GM19351 (cell line): ENCODE measurements at regions not wholly inside any gene's neighbourhood (a gene's known extent, or its start where the extent isn't known, plus 50 kb on each side); places are given as distances from the start of the nearest gene placed in this dataset.

Source experiments
- ATAC-seq: cut with Tn5 transposase; IDR thresholded peaks from one replicate; pipeline ENCODE4 v1.9.1; 2021; ENCODE audit warnings: mild to moderate bottlenecking, moderate library complexity; ENCODE audit not compliant: unreplicated experiment

DNA sequence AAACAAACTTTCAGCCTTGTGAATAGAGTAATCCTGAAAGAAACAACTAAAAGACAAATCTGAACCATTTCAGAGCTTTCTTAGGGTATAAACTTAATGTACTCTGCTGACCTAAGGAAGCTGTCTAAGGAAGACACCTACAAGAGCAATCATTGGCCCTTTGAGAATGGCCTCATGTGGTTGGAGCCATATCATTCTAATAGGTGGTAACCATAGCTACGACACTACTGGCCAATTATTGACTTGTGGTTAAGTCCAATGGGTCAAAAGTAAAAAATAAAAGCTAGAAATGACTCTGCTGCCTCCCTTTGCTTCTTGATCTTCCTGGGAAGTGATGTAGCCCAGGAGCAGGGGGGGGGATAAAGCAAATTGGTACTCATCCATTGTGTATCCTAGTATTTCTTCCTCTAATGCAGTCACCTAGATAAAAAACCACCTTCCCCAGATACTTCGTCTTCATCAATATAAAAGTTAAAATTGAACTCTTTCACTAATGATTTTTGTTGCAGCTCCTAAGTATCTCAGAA lies 547.0 kb downstream of the ARAP2 start:
- no peak for ATAC-seq

DNA sequence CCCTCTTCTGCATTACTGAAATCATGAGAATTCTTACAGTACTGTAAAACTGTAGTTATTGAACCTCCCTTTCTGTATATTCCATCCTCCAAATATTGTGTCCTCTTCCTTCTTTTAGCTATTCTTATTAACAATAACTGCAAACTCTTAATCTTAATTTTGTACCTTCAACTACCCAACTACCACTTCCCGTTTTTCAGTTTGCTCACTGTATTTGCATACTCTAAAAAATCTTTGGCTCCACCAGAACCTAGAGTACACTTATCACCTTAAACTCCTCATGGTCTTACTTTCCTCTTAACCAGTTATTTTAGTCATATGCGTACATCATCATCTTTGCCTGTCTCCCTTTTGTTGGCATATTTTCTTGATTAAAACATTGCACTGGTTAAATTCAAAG lies 543.7 kb downstream of the ARAP2 start:
- ATAC-seq, result no peak

DNA sequence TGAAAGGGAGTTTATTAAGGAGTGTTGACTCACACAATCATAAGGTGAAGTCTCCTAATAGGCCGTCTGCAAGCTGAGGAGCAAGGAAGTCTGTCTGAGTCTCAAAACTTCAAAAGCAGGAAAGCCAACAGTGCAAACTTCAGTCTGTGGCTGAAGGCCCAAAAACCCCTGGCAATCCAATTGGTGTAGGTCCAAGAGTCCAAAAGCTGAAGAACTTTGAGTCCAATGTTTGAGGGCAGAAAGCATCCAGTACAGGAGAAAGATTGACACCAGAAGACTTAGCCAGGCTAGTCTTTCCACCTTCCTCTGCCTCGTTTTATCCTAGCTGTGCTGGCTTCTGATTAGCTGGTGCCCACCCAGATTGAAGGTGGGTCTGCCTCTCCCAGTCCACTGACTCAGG lies 535.2 kb downstream of the ARAP2 start:
- no peak for ATAC-seq

DNA sequence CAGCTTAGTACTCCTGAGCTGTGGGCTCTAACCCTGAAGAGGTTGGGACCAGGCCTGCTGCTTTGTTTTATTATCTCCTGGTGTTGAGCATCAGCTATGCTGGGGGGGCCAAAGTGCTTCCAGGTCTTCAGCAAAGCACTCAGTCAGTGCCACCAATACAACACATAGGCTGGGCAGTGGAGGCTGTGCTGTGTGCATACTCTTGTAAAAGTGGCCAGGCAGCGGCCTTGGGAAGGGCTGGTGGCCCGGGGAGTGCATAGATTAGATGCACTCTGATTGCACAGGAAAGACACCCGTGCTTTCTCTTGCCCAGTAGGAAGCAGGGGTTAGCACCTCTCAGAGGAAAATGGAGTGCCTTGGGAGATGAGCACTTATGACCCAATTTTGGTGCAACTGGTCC lies 534.0 kb downstream of the ARAP2 start:
- no peak for ATAC-seq

DNA sequence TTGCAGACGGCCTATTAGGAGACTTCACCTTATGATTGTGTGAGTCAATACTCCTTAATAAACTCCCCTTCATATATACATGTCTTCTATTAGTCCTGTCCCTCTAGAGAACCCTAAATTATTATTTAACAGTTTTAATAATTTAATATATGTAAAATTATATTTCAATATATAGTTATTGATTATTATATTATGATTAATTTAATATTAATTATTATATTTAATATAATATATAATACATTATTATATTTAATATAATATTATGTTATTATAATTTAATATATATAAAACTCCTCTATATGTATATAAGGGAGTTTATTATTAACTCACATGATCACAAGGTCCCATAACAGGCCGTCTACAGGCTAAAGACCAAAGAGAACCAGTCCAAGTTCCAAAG lies 533.2 kb downstream of the ARAP2 start:
- ATAC-seq, result no peak

DNA sequence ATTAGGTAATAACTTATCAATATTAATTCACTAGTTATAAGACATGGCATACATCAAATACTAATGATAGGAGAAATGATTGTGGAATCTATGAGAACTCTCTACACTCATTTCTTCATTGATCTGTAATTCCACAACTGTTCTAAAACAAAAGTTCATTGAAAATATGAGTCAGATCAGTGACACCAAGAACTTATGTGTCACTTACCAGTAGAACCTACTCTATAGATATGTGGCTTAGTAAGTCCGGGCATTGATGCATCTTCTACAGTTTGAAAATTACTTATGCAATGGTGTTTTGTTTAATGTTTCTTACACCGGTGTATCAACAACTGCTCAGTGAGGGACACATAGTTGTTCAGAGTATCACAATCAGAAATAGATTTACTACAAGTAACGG lies 520.3 kb downstream of the ARAP2 start:
- ATAC-seq, result no peak

DNA sequence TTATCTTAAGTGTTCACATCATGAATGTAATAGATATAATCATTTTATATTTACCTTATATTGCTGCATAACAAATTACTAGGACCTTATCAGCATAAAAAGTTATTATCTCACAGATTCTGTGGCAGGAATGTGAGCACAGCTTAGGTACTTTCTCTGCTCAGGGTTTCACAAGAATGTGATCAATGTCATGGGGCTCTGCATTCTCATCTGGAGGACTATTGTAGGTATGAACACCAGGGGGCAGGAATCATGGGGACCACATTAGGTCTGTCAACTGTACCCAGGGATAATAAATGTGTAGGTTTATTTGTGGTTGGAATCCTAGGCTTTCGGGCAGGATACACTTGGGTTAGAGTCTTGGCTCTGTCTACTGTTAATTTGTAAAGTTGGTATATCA lies 519.2 kb downstream of the ARAP2 start:
- ATAC-seq, result no peak

DNA sequence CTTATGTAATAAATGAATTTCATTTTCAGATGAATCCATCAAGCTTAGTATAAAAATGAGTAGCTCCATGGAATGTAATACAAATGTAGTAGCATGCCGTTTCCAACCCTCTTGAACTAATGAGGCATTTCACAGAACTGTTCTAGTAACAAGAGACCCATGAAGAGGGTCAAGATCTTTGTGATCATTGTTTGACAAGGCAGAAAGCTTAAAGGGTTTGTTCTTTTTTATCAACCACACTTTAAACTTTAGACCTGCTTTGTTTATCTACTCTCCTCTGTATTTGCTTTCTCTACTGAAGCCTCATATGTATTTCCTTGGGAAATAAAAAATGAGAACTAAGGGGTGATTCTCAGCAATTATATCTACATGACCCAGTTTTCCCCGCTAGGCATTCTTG lies 513.9 kb downstream of the ARAP2 start:
- ATAC-seq, result no peak

DNA sequence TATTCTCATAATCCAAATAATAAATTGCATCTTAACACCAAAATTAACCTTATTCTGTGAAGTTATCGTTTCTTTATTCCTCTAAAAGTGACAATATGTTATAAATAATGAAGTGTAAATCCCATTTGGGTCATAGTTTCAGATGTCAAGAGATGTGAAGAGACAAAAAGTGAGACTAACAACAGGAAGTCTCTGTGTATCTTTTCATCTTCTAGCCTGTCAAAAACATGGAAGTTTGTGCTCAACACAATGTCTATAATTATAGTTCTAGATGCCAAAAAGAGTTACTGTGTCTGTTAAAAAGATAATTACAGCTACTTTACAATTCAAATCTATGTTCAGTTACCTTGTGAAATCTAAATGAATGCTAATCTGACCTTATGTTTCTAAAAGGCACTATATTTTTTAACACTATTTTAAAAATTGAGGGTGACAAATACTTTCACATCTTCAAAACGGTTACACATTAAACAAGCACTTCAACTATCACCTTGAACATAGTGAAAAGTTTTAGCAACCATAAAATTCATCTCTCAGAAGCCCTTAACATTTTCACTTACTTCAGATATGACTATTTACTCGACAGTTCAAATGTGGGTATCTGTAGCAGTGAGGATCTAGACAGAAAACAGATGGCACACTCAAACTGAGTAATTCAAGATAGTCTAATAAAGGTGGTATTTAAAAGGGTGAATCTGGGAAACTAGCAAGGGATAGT lies 509.8 kb downstream of the ARAP2 start:
- ATAC-seq, result no peak

DNA sequence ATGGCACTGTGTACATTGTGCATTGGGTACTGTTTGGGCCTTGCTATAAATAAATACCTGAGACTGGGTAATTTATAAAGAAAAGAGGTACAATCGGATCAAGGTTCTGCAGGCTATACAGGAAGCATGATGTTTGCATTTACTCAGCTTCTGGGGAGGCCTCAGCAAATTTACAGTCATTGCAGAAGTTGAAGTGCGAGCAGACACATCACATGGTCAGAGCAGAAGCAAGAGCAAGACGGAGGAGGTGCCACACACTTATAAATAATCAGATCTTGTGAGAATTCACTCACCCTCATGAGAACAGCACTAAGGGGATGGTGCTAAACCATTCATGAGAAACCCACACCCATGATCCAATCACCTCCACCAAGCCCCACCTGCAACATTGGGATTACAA lies 505.0 kb downstream of the ARAP2 start:
- ATAC-seq, result no peak

DNA sequence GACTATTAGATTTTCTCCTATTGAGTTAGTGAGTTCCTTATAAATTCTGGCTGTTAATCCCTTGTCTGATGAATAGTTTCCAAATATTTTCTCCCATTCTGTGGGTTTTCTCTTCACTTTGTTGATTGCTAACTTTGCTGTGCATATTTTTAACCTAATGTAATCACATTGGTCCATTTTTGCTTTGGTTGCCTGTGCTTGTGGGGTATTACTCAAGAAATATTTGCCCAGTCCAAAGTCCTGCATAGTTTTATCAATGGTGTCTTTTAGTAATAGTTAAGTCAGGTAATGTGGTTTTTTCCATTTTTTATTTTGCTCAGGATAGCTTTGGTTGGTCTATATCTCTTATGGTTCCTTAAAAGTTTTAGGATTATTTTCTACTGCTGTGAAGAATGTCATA lies 490.3 kb downstream of the ARAP2 start:
- ATAC-seq, result no peak

DNA sequence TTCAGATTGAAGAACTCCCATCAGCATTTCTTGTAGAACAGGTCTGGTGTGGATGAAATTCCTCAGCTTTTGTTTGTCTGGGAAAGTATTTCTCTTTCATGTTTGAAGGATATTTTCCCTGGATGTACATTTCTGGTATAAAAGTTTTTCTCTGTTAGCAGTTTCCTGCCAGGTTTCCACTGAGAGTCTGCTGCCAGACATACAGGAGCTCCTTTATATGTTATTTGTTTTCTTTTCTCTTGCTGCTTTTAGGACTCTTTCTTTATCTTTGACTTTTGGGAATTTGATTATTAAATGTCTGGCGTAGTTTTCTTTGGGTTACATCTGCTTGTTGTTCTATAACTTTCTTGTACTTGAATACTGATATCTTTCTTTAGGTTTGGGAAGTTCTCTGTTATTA lies 486.5 kb downstream of the ARAP2 start:
- no peak for ATAC-seq

DNA sequence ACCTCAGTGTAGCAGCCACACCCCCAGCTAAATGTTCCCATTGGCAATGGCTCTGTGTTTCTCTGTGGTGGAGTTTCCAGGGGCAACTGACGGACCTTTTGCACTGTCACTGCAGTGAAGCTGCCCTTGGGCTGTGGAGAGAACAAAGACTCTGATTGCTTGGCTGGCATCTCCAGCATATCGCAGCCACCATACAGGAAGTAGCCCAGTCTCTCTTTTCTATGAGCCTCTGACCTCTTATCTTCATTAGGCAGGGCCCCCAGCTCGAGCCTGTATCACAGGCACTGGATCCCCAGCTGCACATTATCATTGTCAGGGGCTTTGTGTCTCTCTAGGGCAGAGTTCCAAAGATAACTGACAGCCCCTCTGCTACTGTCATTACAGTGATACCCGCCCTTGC lies 483.5 kb downstream of the ARAP2 start:
- ATAC-seq, result no peak

DNA sequence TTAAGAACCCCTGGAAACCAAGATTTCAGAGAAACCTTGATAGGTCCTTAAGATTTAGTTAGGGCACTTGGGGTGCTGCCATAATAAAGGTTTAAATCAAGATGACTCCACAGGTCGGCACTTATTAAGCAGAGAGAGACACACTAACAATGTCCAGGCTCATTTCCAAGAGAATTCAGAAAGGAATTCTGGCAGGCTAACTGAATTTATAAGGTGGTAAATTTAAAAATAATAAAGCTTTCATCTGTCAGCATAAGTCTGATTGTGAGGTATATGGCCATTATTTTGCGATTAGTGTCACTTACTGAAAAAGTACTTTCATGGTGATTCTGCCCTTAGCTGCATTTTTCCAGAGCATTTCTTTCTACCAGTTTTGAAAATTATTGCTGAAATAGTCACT lies 472.7 kb downstream of the ARAP2 start:
- no peak for ATAC-seq

DNA sequence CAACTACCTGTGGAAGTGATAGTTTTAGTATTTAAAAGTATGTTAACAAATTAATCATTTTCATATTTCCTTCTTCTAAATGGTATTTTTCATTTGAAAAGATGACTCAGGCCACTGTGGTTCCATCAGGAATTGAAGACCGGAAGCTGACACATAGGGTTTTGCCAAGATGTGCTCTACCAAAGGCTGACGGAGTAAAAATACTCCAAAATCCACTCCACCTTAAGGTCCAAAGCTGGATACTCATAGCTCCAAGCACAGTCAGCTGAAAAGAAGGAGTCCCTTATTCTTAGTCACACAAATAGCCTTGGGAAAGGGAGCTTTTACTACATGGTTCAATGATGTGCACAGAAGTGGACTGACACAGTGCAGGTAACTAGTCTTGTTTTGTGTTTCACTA lies 472.0 kb downstream of the ARAP2 start:
- ATAC-seq, result no peak

DNA sequence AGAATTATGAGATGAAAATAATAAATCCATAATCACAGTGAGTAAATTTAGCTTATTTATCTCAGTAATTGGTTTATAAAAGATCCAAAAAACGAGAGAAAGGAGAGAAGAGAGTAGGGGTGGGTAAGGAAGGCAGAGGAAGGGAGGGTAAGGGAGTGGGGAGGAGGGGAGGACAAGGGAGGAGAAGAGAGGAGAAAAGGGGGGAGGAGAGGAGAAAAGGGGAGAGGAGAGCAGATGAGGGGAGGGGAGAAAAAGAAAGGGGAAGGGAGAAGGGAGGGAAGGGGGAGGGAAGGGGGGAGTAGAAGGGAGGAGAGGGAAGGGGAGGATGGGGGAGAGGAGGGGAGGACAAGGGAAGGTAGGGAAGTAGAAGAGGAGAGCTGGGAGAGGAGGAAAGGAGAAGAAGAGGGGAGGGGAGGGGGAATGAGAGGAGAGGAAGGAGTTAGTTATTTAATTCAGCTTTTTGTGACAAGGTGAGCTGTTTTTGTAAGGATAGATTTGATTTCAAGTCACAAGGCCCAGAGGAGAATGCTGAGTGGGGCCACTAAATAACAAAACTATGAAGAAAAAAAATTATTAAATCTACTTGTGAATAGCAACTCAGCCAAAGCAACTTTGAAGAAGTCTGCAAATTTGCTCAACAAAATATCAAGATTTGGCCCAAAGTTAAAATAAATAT lies 454.3 kb downstream of the ARAP2 start:
- no peak for ATAC-seq

DNA sequence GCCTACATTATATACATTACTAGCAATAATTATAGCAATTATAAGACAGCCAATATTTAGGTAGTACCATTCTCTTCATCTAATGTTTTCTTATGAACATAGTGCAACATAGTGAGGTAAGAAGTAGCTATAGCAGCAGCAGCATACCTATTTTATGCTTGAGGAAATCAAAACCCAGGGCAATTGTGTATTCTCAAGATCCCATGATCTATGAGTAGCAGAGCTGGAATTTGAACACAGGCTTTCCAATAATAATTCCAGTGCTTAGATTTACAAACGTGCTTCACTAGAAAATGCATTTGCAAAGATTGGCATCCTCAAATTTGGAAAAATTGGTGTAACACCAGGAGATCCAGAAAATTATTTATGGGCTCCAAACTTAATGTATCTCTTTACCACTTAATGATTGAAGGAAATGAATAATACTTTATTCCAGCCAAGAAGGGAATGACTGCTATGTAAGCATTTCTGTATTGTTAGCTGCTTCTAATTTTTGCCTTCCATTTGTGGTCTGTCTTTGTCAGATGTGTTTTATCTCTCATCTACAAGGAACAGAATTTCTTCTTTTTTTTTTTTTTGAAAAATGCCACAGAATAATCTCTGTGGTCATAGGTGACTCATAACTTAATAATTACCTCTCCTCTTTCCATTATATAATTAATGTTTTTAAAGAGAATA lies 451.1 kb downstream of the ARAP2 start:
- no peak for ATAC-seq

DNA sequence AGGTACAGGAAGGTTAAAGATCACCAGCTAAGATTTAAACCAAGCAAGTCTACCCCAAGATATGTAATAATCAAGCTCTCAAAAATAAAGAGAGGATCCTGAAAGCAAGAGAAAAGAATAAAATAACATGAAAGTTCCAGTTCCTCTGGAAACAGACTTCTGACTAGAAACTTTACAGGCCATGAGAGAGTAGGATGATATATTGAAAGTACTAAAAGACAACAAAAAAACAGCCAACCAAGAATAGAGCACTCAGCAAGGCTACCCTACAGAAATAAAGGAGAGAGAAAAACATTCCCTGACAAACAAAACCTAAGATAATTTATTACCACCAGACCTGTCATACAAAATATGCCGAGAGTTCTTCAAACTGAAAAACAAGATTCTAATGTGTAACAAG lies 450.5 kb downstream of the ARAP2 start:
- ATAC-seq, result no peak

DNA sequence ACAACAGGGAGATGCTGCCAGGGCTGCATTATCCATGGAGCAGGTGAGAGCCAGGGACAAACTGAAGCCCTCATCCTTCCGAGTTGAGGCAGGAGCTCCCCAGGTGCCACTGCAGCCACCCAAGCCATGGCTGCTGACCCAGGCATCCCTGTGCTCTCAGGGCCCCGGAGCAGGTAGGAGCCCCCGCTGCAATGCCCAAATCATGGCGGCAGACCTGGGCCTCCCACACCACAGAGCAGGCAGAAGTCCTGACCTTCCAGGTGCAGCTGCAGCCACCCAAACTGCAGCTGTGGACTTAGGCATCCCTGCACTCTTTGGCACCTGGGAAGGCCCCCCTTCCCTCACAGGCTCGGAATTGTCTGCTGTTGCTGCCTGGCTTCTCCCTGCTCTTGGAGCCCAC lies 443.6 kb downstream of the ARAP2 start:
- no peak for ATAC-seq

DNA sequence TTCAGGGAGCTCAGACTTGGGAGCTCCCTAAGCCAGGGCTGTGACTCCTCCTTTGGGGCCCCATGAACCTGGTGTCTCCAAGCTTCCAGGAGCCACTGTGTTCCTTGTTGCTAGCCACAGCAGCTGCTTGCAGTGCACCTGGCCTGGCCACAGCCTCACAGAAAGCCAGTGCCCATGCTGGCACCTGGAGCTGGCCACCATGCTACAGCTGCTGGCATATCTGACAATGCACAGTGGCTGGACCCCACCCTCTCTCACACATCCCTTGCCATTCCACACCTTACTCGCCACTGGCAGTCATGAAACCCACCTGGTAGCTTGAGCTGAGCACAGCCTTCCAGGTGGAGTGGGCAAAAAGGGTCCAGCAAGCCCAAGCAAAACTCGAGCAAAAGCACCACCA lies 441.7 kb downstream of the ARAP2 start:
- ATAC-seq, result no peak

DNA sequence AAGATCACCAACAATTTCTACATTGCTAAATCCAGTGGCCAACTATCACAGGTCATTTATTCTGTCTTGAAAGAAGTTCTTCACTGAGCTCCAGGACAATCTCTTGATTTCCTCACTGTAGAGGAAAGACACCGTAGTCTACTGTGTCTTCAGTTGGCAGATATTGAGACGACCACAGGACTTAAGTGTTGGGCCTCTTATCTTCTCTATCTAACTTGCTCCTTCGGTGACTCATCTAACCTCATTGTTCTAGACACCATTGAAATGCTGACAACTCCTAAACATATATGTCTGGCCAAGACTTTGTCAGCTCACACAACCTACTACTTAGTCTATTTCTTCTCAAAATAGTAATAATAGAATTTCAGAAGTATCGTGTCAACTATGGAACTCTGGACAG lies 425.8 kb downstream of the ARAP2 start:
- no peak for ATAC-seq

DNA sequence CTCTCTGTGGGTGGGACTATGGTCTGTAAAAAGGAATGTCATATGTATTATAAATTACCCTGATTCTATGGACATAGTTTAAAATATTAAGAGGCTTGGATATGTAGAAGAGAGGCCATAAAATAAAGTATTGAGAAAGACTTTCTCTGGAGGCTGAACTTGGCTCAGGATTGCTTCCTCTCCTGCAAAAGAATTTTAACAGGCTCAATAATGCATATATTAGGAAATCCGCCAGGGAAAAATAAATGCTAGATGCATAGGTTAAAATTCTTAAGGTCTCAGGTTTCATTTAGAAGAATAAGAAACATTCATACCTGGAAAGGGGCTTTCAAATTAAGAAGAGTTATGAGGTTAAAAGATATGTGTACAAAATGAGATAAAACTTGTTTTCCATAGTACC lies 424.3 kb downstream of the ARAP2 start:
- ATAC-seq, result no peak
